ENCODE measurements at regions not wholly inside any gene's neighbourhood (a gene's known extent, or its start where the extent isn't known, plus 50 kb on each side); places are given as distances from the start of the nearest gene placed in this dataset.

DNA sequence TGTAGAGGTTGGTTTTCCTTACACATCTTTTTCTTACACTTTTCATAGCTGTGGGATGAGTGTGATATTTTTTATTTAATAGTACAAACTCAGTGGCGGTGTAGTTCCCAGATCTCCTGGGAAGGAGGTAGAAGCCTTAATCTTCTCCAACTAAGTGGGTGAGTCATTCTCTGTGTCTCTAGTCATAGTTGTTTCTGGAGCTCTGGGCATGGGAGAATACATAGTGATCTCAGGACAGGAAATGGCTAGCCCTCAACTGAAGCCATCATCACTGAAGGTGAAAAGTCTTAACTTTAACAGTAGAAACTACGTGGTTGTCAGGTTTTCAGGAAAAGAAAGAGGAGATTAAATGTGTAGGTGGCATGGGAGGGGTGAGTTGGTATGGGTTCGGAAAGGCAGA, 319.4 kb upstream of the FZD8 start:
- TF ChIP-seq CTCF (IDR thresholded peaks at IDR 0.05) = no peak
- TF ChIP-seq POLR2AphosphoS5 (IDR thresholded peaks at IDR 0.05) = no peak
